Ectodermal cell (in vitro differentiated cells): ENCODE measurements at regions not wholly inside any gene's neighbourhood (a gene's known extent, or its start where the extent isn't known, plus 50 kb on each side); places are given as distances from the start of the nearest gene placed in this dataset.

Experiments
- H3K27ac ChIP-seq: 2 replicates; pipeline ENCODE4 v1.7.0; 2013; ENCODE audit warnings: mild to moderate bottlenecking, low read depth, low read length; ENCODE audit not compliant: insufficient read depth, poor library complexity, severe bottlenecking
- H3K27me3 ChIP-seq: 2 replicates; pipeline ENCODE4 v1.7.0; 2013; ENCODE audit warnings: mild to moderate bottlenecking, low read length; ENCODE audit not compliant: insufficient read depth, control insufficient read depth, poor library complexity, severe bottlenecking
- H3K36me3 ChIP-seq: one replicate; pipeline ENCODE4 v1.7.0; 2013; ENCODE audit warnings: low read length; ENCODE audit not compliant: control insufficient read depth, insufficient read depth
- H3K4me1 ChIP-seq: one replicate; pipeline ENCODE4 v1.7.0; 2013; ENCODE audit warnings: low read length; ENCODE audit not compliant: control insufficient read depth, insufficient read depth
- H3K4me3 ChIP-seq: 2 replicates; pipeline ENCODE4 v1.7.0; 2013; ENCODE audit warnings: low read depth, low read length, control low read depth; ENCODE audit not compliant: insufficient read depth
- H3K9me3 ChIP-seq: 2 replicates; pipeline ENCODE4 v1.7.0; 2013; ENCODE audit warnings: mild to moderate bottlenecking, low read length, moderate library complexity; ENCODE audit not compliant: control insufficient read depth
- WGBS, 2 experiments: methylation state at CpG; one replicate each; pipeline ENCODE4 v1.1.7; 2013; ENCODE audit warnings: missing lambda C conversion rate in 2 of 2; 5-methylcytosine and 5-hydroxymethylcytosine counted together

- no peaks in the 10 kb centered on the region for H3K36me3 ChIP-seq
- H3K9me3 ChIP-seq = no peaks in the 10 kb centered on the region
- H3K27me3 ChIP-seq = no peaks in the 10 kb centered on the region
- no peak overlapping the region for H3K27ac ChIP-seq
- no peak overlapping the region for H3K4me3 ChIP-seq
- H3K4me1 ChIP-seq = no peaks in the 10 kb centered on the region
Measured at GRCh38 chr4:30783751-30784150, 63.6 kb downstream of the PCDH7 start.

GRCh38 chr4:30789219-30789671 lies 69.1 kb downstream of the PCDH7 start:
- Histone ChIP-seq H3K27me3 (no peaks in the 10 kb centered on the region), H3K27ac (no peak overlapping the region), H3K36me3 (no peaks in the 10 kb centered on the region), H3K4me3 (no peak overlapping the region), H3K9me3 (no peaks in the 10 kb centered on the region), H3K4me1 (peaks cover 11% of the 10 kb centered on the region)
- 77 to 82% methylated on average over 2 of the region's 2 CpGs for WGBS, 2 experiments

- Histone ChIP-seq H3K36me3 (no peaks in the 10 kb centered on the region), H3K27me3 (no peaks in the 10 kb centered on the region), H3K27ac (no peak overlapping the region), H3K9me3 (no peaks in the 10 kb centered on the region), H3K4me1 (peaks cover 11% of the 10 kb centered on the region), H3K4me3 (no peak overlapping the region)
- WGBS, 2 experiments = 100% methylated on average over 1 of the region's 1 CpG; no CpG with 5 or more reads in 1 of the 2 experiments
Measured at GRCh38 chr4:30790123-30790522, 70.0 kb downstream of the PCDH7 start.

- Histone ChIP-seq H3K4me1 (peaks cover 11% of the 10 kb centered on the region), H3K36me3 (no peaks in the 10 kb centered on the region), H3K27me3 (no peaks in the 10 kb centered on the region), H3K4me3 (no peak overlapping the region), H3K9me3 (no peaks in the 10 kb centered on the region), H3K27ac (no peak overlapping the region)
- WGBS, 2 experiments = 89 to 94% methylated on average over 4 of the region's 4 CpGs
Measured at GRCh38 chr4:30790998-30791397, 70.8 kb downstream of the PCDH7 start.

- Histone ChIP-seq H3K4me3 (no peak overlapping the region), H3K27ac (no peak overlapping the region), H3K36me3 (no peaks in the 10 kb centered on the region), H3K27me3 (no peaks in the 10 kb centered on the region), H3K4me1 (peaks cover 11% of the 10 kb centered on the region), H3K9me3 (no peaks in the 10 kb centered on the region)
- WGBS, 2 experiments = 79 to 88% methylated on average over 3 of the region's 3 CpGs
Measured at GRCh38 chr4:30792601-30793000, 72.4 kb downstream of the PCDH7 start.

GRCh38 chr4:30801876-30802275 lies 81.7 kb downstream of the PCDH7 start:
- H3K27me3 ChIP-seq = no peaks in the 10 kb centered on the region
- 85 to 96% methylated on average over 1 of the region's 2 CpGs for WGBS, 2 experiments
- no peak overlapping the region for H3K27ac ChIP-seq
- H3K4me3 ChIP-seq = no peak overlapping the region
- no peaks in the 10 kb centered on the region for H3K9me3 ChIP-seq
- no peaks in the 10 kb centered on the region for H3K36me3 ChIP-seq
- no peaks in the 10 kb centered on the region for H3K4me1 ChIP-seq

- Histone ChIP-seq H3K27me3 (no peaks in the 10 kb centered on the region), H3K36me3 (no peaks in the 10 kb centered on the region), H3K27ac (no peak overlapping the region), H3K9me3 (no peaks in the 10 kb centered on the region), H3K4me3 (no peak overlapping the region), H3K4me1 (no peaks in the 10 kb centered on the region)
- WGBS, 2 experiments = 94 to 95% methylated on average over 3 of the region's 3 CpGs
Measured at GRCh38 chr4:30802622-30803323, 82.6 kb downstream of the PCDH7 start.

GRCh38 chr4:30808276-30808675 lies 88.1 kb downstream of the PCDH7 start:
- no peaks in the 10 kb centered on the region for H3K36me3 ChIP-seq
- no peak overlapping the region for H3K4me3 ChIP-seq
- no peaks in the 10 kb centered on the region for H3K4me1 ChIP-seq
- H3K9me3 ChIP-seq = no peaks in the 10 kb centered on the region
- no peaks in the 10 kb centered on the region for H3K27me3 ChIP-seq
- H3K27ac ChIP-seq = no peak overlapping the region

GRCh38 chr4:30811296-30811695 lies 91.1 kb downstream of the PCDH7 start:
- 94 to 100% methylated on average over 1 of the region's 2 CpGs for WGBS, 2 experiments
- H3K9me3 ChIP-seq = no peaks in the 10 kb centered on the region
- H3K4me3 ChIP-seq = no peak overlapping the region
- no peaks in the 10 kb centered on the region for H3K36me3 ChIP-seq
- H3K27me3 ChIP-seq = no peaks in the 10 kb centered on the region
- H3K4me1 ChIP-seq = no peaks in the 10 kb centered on the region
- no peak overlapping the region for H3K27ac ChIP-seq

GRCh38 chr4:30815685-30816084 lies 95.5 kb downstream of the PCDH7 start:
- H3K4me1 ChIP-seq = no peaks in the 10 kb centered on the region
- H3K27ac ChIP-seq = no peak overlapping the region
- no peak overlapping the region for H3K4me3 ChIP-seq
- no peaks in the 10 kb centered on the region for H3K27me3 ChIP-seq
- H3K36me3 ChIP-seq = no peaks in the 10 kb centered on the region
- H3K9me3 ChIP-seq = no peaks in the 10 kb centered on the region
- 88 to 90% methylated on average over 2 of the region's 2 CpGs for WGBS, 2 experiments

- Histone ChIP-seq H3K27me3 (no peaks in the 10 kb centered on the region), H3K27ac (no peak overlapping the region), H3K4me3 (no peak overlapping the region), H3K36me3 (no peaks in the 10 kb centered on the region), H3K9me3 (no peaks in the 10 kb centered on the region), H3K4me1 (no peaks in the 10 kb centered on the region)
- 85 to 100% methylated on average over 1 of the region's 1 CpG for WGBS, 2 experiments
Measured at GRCh38 chr4:30817447-30817846, 97.3 kb downstream of the PCDH7 start.
